Astrocyte (in vitro differentiated cells and primary cell): ENCODE measurements at regions not wholly inside any gene's neighbourhood (a gene's known extent, or its start where the extent isn't known, plus 50 kb on each side); places are given as distances from the start of the nearest gene placed in this dataset.

Experiments
- CTCF ChIP-seq: IDR thresholded peaks from 2 replicates; pipeline ENCODE4 v1.5.1; 2011; ENCODE audit warnings: low read depth, mild to moderate bottlenecking, inconsistent platforms, low read length, moderate library complexity; ENCODE audit not compliant: insufficient read depth
- EZH2 ChIP-seq: IDR thresholded peaks from 2 replicates; pipeline ENCODE4 v1.6.1; 2012; ENCODE audit warnings: mild to moderate bottlenecking, low read length, inconsistent platforms; ENCODE audit not compliant: insufficient read depth

- TF ChIP-seq CTCF (peak; percentile 80), EZH2 (no peak)
Measured at GRCh38 chr5:165630261-165630778, 2124.9 kb downstream of the MAT2B start.
